Astrocyte of the cerebellum (primary cell): ENCODE measurements at regions not wholly inside any gene's neighbourhood (a gene's known extent, or its start where the extent isn't known, plus 50 kb on each side); places are given as distances from the start of the nearest gene placed in this dataset.

Source experiments
- DNase-seq: peaks from one replicate; pipeline ENCODE4 v3.0.0-alpha.2; 2011; ENCODE audit warnings: low read depth
- H3K4me3 ChIP-seq: 2 replicates; pipeline ENCODE4 v1.5.1; 2011; ENCODE audit warnings: mild to moderate bottlenecking, low read depth, low read length, moderate library complexity
- CTCF ChIP-seq: IDR thresholded peaks from 2 replicates; pipeline ENCODE4 v1.5.1; 2012; ENCODE audit warnings: low read length, low read depth, moderate library complexity, mild to moderate bottlenecking; ENCODE audit errors: missing control alignments
- in situ Hi-C: cut with HindIII; loops from 2 replicates; pipeline ENCODE4 v1.10.0; 2017; ENCODE audit warnings: low sequenced_read_pairs

- no peak for TF ChIP-seq CTCF
- in situ Hi-C loops: no loop called here
- no peak overlapping the region for H3K4me3 ChIP-seq
- DNase-seq: no peak
These were observed 133.9 kb upstream of the ARL4C start for GRCh38 chr2:234630801-234631261.

GRCh38 chr2:234629596-234629995 is 132.7 kb upstream of the ARL4C start:
- no peak for DNase-seq
- no peak overlapping the region for H3K4me3 ChIP-seq
- in situ Hi-C loops: no loop called here
- TF ChIP-seq CTCF: no peak

GRCh38 chr2:234628953-234629352 is 132.1 kb upstream of the ARL4C start:
- in situ Hi-C loops: no loop called here
- H3K4me3 ChIP-seq: no peak overlapping the region
- TF ChIP-seq CTCF: no peak
- no peak for DNase-seq

- H3K4me3 ChIP-seq: no peak overlapping the region
- in situ Hi-C loops: no loop called here
- DNase-seq: no peak
- TF ChIP-seq CTCF: no peak
These were observed 130.4 kb upstream of the ARL4C start for GRCh38 chr2:234627308-234627707.

- in situ Hi-C loops: no loop called here
- no peak for TF ChIP-seq CTCF
- no peak overlapping the region for H3K4me3 ChIP-seq
- no peak for DNase-seq
These were observed 129.8 kb upstream of the ARL4C start for GRCh38 chr2:234626566-234627130.

GRCh38 chr2:234625626-234626250 is 128.9 kb upstream of the ARL4C start:
- TF ChIP-seq CTCF: no peak
- in situ Hi-C loops: no loop called here
- no peak for DNase-seq
- H3K4me3 ChIP-seq: no peak overlapping the region
